ENCODE measurements at regions not wholly inside any gene's neighbourhood (a gene's known extent, or its start where the extent isn't known, plus 50 kb on each side); places are given as distances from the start of the nearest gene placed in this dataset.

DNA sequence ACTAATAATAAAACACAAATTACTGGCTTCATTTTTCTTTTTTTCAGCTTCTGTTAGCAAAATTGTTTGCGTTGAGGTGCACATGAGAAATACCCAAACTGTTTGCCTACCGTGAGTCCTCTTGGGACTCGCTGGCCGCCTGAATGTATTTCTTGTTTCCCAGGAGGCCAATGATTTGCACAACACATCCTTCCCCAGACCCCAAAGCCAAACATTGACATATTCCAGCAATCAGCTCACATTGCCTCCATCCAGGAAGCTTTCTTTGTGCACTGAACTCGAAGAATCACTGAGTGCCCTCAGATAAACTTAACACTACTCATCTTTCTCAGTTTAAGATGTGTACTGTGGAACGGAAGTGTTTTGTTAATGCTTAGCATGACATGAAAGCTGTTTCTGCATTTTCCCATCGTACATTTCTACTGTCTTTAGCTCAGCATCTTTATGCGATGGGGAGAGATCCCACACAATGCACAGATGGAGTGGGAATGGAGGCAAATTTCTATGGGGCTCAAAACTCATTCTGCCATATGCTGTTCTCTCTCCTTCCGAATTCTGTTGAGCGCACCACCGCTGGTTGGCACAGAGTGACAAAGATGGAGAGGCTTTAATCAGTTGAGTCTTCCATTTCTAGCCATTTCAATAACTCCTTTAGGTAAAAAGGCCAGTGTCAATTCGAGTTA lies 399.5 kb downstream of the RFC3 start:
- no peak for DNase-seq (ENCODE audit: low spot score)

DNA sequence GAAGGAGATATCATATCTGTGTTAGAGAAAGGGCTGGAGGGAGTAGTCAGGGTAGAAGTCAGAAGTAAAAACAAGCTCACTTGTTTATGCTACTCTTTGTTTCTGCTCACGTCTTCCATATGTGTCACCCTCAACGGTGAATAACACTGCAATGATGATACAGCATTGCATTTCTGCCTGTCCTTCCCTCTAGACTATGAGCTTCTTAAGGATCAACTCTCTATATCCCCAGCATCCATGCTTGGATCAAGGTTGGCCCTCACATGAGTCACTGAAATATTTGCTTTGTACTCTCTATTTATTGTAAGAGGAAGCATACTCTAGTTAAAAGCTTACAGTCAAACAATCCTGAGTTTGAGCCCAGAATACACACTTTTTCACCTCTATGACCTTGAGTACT lies 406.0 kb downstream of the RFC3 start:
- no peak for DNase-seq (ENCODE audit: low spot score)
- FAIRE-seq: no peak

More for the DNA sequence above, 399.5 kb downstream of the RFC3 start:
- FAIRE-seq: no peak

DNA sequence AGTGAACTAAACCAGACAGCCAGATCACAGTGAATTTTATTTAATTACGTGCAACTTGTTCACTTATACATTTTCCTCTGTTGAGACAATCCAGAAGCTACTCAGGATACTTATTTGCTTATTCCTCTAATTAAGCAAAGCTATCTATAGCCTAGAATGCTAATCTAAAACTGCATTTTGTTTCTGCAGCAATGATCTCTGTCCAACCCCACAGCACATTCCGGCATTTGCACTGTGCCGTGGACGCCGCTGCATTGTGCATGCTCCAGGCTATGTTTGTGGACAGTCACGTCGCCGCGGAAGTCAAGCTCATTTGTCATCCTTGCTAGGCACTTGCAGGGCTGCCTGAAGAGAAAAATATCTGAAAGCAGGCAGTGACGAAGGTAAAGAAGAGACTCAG lies 406.9 kb downstream of the RFC3 start:
- FAIRE-seq (no peak), DNase-seq (ENCODE audit: low spot score) (no peak)

DNA sequence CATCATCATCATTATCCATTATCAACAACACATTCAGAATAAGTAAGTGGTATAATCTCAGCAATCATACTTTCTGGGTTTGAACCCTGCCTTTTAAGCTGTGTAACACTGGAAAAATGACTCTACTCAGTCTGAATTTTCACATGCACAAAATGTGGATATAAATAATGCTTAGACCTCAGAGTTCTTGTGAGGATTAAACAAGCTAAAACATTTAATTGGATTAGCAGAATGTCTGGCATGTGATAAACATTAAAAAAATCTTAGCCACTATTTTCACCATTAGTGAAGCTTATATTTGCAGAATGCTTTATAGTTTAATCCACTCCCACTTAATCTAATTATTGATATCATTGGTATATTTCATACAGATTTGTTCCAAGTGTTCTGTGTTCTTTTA lies 412.3 kb downstream of the RFC3 start:
- DNase-seq (ENCODE audit: low spot score) (no peak), FAIRE-seq (no peak)

DNA sequence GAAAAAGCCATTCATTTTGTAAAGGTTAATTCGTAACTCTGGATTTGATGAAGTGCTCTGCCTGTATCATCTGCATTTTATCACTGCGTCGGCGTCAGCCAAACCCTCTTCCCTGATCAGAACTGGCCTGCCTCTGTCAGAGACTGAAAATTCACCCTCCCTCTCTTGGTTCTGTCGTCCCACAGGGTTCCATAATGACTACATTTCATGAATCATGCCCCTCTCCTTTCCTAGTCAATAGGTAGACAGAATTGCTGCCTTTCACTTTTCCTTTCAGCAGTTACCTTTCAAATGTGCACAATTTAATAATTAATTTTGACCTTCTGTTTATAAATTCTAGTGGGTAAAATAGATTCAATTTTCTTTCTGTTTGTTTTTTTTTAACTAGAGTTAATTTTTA lies 423.4 kb downstream of the RFC3 start:
- DNase-seq (ENCODE audit: low spot score) (no peak), FAIRE-seq (no peak)

DNA sequence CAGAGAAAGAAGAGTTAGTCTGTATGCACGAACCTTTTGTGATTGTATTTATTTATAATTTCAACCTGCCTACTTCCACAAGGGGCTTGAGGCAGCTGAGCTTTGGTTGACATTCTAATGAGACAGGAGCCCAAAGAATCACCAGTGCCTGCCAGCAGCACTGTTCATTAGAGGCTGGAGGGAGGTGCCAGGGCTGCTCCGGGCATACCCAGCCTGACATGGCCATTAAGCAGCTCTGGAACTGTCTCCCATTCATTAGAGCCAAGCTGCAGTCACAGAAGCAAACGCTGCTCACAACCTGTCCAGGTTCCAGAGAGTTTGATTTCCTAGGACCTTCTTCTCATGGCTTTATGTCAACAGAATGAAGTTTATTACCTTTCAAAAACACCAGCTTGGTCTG lies 425.5 kb downstream of the RFC3 start:
- DNase-seq (ENCODE audit: low spot score): no peak
- no peak for FAIRE-seq

DNA sequence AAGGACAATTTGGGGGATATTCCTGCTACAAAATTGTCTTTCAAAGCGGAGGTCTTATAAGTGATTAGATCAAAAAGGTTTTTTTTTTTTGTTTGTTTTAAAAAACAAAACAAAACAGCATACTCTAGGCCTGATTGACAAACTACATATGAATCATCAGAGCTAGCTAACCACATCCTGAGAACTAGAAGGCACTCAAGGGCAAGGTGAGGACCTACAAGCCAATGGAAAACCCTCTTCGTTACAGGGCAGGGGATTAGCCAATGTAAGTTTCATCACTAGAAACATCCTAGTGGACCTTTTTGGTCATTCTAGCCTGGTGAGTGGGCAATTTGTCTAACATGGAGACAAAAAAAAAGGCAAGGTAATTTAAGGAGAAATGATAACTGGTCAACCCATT lies 428.6 kb downstream of the RFC3 start:
- DNase-seq (ENCODE audit: low spot score) (no peak), FAIRE-seq (no peak)

DNA sequence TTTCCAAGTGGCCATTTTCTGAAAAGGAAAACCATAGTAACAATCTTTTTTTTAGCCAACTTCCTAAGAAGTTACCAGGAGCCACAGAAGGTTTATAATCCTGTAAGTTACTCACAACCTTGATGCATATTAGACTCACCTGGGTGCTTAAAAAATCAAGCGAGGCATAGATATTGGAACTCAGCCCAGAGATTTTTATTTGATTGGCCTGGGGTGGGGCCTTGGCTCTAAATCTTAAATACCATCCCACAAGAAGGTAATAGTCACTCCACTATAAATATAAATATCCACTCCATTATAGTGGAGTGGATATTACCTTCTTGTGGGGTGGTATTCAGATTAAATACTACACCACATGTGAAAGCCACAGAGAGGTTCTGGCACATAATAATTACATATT lies 429.6 kb downstream of the RFC3 start:
- FAIRE-seq (no peak), DNase-seq (ENCODE audit: low spot score) (no peak)

DNA sequence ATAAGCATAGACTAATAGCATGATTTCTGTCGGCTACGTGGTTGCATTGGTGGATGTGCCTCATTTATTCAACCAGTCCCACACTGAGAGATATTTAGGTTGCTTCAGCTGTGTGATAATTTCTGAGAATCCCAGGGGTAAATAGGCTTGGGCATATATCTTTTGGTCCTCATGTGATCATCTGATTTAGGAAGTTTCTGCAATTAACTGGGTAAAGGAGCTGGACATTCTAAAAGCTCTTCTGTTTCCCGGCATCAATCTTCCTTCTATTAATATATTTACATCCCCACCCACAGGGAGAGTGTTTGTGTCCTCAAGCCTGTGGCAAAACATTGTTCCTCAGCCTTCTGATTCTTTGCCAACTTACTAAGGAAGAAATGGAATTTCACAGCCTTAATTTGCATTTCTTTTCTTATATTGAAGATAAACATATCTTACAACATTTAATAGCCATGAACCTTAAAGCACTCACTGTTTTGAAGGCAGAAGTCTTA lies 431.6 kb downstream of the RFC3 start:
- no peak for DNase-seq (ENCODE audit: low spot score)
- FAIRE-seq: no peak

DNA sequence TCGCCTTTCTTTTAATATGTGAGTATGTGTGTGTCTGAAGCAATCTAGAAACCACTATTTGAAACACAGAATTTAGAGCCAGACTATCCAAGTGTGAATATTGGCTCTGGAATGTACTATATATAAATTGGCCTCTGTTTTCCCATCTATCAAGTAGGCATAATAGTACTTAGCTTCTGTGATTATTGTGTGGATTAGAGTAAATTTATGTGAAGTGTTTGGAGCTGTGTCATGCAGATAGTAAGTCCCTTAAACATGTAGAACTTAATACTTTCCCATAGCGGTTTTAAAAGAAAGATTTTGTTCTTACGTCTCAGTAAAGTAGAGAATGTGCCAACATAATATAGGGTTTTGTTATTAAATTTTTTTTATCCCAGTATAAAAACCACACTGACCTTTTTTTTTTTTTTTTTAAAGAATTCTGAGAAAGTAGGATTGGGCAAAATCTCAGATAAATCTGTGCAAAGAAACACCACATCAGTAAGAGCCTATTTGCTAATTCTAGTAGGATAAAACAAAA lies 432.3 kb downstream of the RFC3 start:
- no peak for FAIRE-seq
- DNase-seq (ENCODE audit: low spot score): no peak

DNA sequence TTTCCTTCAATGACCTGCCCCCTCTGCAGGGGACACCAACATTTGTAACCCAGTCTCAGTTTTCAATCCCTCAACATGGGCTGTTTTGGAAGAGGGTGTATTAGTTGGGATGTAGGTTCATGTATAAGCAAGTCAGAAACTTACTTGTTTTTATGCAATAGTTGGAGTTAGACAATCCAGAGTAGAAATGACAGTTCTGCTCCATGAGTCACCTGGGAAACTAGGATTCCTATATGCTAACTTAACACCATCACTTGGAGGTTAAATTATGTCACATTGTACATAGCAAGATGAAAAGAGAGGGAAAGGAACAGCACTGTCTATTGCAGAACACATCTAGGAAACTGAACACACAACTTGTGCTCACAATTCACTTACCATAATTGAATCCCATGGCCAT lies 436.4 kb downstream of the RFC3 start:
- FAIRE-seq (no peak), DNase-seq (ENCODE audit: low spot score) (no peak)

DNA sequence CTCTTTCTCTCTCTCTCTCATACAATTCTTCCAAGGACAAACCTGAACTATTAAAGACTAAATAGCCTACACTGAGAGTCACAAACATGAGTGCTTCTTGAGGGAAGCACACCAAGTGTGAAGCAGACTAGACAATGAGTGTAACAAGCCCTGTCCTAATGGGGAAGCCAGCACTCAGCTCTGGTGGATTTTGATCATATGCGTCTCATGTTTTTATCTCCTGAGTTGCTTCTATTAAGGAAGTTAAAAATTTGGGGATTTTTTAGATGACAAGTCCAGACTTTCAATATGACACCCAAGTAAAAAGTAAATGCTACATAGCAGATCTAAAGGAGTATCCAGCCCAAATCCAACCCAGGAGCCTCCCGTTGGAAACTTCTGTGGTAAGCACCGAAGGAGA lies 437.8 kb downstream of the RFC3 start:
- FAIRE-seq: no peak

DNA sequence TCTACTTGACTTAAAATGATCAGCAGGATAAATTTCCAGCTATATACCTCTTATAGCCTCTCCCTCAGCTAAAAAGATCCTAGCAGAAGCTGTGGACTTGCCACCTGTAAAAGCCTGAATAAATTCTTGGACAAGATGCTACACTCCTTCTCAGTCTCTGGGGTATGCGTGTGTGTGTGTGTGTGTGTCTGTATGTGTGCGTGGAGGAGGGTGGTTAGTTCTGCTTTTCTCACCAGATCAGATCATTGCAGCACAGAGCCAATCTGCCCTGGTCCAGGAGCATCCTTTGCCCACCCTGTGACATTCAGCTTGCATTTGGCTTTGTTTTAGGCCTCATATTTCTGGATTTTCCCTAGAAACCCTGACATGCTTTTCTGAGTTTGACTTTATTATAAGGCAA lies 438.3 kb downstream of the RFC3 start:
- no peak for DNase-seq (ENCODE audit: low spot score)
- no peak for FAIRE-seq

More for the DNA sequence above, 437.8 kb downstream of the RFC3 start:
- no peak for DNase-seq (ENCODE audit: low spot score)

DNA sequence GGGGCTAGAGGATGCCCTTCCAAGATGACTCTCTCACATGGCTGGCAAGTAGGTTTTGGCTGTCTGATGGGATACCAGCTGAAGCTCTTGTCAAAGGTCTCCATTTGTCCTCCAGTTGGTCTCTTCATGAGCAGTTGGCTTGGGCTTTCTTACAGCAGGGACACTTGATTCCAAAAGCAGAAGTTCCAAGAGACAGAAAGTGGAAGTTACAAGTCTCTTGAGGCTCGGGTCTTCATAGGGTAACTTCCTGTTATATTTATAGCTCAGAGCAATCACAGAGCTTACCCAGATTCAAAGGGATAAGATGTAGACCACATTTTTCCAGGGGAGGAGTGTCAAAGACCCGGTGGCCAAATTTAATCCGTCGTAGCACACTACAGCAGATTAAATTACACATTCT lies 440.0 kb downstream of the RFC3 start:
- FAIRE-seq (no peak), DNase-seq (ENCODE audit: low spot score) (no peak)

DNA sequence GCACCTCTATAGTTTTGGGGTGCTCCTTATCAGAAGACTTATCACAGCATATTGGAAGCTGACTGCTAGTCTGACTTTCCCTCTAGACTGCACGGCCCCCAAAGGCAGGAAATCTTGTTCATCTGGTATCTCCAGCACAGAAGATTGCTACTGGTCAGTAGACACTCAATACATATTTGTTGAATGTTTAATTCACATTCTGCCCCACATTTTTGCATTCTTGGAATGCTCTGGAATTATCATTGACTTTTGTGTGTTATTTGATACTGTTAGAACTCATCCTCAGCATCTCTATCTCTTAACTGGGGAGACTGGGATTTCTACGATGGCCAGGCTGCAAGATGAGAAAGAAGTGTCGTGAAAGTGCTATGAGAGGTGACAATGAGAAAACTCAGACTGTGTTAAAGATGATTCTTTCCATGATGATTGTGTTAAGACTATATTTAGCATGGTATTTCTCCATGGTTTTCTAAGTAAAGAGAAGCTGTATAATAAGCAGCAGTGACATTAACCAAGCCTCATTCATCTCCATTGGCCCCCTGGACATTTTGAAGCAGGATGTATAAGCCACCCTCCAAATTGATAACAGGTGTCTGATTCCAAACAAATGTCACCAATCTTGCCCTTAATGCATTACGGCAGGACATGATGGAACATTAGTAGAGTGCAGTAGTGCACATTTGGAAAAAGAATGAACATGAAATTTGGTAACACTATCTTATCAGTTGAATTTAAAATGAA lies 440.9 kb downstream of the RFC3 start:
- FAIRE-seq (no peak), DNase-seq (ENCODE audit: low spot score) (no peak)

DNA sequence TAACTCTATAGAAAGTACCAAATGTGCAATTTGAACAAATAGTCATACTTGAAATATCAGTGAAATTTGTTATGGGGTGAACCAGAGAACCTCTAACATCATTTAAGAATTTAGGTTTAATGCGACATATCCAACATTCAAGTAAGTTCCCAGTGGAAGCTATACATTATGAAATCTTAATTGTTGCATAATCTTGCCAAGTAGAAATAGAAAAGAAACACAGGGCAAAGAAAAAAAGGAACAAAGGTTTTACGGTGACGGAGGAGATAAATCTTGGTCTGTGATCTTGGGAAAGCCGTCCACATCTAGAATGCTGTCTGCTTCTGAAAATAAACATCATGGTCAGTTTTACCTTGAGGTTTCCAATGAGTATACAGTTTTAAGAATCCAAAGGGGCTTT lies 445.7 kb downstream of the RFC3 start:
- DNase-seq (ENCODE audit: low spot score): no peak
- FAIRE-seq: no peak

DNA sequence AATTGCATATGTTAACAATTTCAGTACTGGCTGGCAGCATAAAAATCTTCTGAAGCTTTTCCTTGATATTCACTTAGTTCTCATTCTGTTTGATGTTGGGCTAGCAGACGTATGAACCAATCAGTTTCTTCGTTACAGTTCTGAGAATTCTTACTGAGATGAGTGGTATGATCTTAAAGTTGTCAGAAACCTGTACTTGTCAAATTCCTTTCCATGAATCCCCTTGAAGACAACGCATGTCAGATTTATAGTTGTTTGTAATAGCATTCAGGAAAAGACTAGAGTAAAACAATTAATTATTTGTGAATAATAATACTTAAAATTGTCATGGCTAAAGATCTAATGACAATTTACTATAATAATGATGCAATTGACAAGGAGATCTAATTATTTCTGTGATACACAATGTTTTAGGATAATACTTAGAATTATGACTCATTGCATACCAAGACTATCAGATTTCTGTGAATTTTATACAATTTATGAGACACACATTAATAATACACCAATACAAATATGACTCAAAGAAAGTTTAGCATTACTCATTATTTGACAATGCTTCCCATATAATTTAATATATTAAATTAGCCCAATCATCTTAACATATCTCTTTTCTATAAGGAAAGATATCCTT lies 447.2 kb downstream of the RFC3 start:
- FAIRE-seq (no peak), DNase-seq (ENCODE audit: low spot score) (no peak)

DNA sequence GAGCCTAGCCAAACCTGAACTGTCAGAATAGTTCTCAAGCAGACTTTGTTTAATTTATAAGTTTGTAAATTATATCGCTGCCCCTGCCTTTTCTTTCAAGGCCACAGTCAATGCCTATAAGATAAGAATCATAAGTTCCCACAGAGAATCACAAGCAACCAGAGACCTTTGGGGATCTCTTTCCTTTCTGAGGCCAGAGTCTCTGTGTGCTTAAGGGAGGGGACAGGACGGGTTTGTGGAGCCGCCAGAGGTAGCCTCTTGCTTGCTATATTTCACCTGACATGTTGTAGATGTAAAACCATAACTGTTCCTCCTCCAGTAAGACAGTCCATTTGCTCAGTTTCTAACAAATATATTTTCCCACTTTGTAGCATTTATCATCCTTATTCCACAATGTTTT lies 458.8 kb downstream of the RFC3 start:
- FAIRE-seq: no peak
- no peak for DNase-seq (ENCODE audit: low spot score)

DNA sequence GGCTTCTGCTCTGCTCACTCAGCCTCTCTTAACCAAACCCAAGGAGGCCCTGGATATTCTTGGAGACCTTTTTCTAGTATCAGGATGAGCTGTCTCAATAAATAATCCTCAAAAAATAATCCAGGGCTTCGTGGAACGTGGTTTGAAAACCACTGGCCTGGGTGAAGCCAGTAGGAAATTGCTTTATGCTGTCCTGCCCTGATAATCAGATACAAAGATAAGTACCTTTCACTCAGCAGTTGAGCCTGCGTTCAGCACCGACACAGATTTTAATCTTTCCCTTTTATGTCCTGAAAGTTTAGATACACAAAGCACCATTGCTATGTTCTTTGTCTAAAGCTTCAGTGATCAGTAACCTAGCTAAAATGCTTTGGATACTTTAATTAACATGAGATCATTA lies 460.0 kb downstream of the RFC3 start:
- DNase-seq (ENCODE audit: low spot score): no peak
- FAIRE-seq: no peak

DNA sequence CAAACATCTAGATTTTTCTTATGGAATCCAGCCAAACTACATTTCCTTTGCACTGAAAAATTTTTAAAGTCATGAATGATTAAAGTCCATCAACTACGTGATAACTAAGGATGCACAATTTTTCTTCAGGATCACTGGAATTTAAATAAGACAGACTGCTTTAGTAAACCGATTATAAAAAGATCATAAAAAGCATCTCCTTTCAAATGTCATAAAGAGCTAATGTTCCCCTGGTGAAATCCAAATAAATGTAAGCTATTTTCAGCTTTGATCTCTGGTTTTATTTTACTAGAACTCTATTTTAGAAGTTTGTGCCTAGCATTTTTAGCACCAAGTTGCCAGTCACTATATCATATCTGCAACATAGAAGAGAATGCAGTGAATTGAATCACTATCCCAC lies 460.8 kb downstream of the RFC3 start:
- DNase-seq (ENCODE audit: low spot score): no peak
- FAIRE-seq: no peak

DNA sequence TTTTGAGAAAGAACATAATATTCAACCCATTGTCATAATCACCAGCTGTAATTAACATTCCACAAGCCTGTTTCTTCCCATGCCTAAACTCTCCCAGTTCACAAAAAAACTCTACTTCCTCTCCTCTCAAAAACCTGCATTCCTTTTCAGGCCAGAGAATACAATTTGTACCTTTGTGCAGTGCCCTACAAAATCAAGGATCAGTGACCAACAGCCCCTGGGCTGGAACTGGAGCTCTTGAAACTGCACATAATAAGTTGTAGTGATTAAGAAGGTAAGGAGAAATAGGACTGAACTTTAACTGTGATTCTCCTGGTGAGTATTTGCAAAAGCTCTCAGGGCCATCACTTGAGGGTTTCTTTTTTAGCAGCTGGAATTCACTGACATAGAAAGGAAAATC lies 472.7 kb downstream of the RFC3 start:
- no peak for DNase-seq (ENCODE audit: low spot score)
- no peak for FAIRE-seq

DNA sequence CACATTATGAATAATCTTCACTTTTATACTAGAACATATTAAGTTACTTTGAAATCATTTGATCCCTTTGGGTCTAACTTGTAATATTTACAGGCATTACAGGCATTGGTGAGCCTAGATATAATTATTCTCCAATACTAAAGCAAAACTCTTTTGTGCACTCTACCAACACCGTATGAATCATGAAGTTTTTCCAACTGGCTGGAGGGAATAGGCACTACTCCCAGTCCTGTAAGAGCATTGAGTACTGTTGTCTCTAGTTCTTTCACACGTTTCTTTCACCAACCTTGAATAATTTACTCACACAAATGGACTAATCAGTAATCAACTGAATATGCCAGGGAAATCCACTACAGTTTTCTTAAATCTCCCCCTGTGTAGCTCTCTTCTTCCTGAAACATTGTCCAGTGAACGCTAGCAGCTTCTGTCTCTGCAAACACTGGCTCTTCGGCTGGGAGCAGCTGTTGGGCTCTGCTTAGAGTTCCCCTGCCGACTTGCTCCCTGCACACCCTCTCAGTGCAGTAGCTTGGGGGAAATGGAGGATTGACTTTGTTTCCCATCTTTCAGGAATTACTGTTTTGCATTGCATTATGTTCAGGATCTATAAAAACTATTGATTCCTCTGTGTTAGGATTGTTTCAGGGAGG lies 476.7 kb downstream of the RFC3 start:
- no peak for FAIRE-seq
- no peak for DNase-seq (ENCODE audit: low spot score)
